ENCODE measurements at regions not wholly inside any gene's neighbourhood (a gene's known extent, or its start where the extent isn't known, plus 50 kb on each side); places are given as distances from the start of the nearest gene placed in this dataset. TPM values are rescaled to one million over a fixed set of nuclear protein-coding genes. Genes with fewer than 3 reads are reported as not detected.

- DNase-seq: no peak
These were observed 79.0 kb upstream of the CDH11 start for GRCh38 chr16:65200857-65201256.

GRCh38 chr16:65200156-65200773 lies 78.4 kb upstream of the CDH11 start:
- DNase-seq: no peak

GRCh38 chr16:65196420-65197075 lies 74.7 kb upstream of the CDH11 start:
- peak; percentile 57 for DNase-seq

- DNase-seq: peak; percentile 85
These were observed 74.1 kb upstream of the CDH11 start for GRCh38 chr16:65195998-65196397.

- peak; percentile 29 for DNase-seq
These were observed 63.4 kb upstream of the CDH11 start for GRCh38 chr16:65185241-65185778.

GRCh38 chr16:65181071-65181561 lies 59.3 kb upstream of the CDH11 start:
- DNase-seq: peak; percentile 81

- DNase-seq: no peak
These were observed 56.3 kb upstream of the CDH11 start for GRCh38 chr16:65178151-65178550.

GRCh38 chr16:65176603-65177002 lies 54.7 kb upstream of the CDH11 start:
- DNase-seq: peak; percentile 80

- no peak for DNase-seq
These were observed 50.5 kb upstream of the CDH11 start for GRCh38 chr16:65172356-65172755.

Small RNAs in the stretch of these regions (small RNA-seq; reads per million reads assigned to genes)
- gene AC025281.1 (ENCODE audit: low replicate concordance): not detected
- not detected for gene RNA5SP428 (ENCODE audit: low replicate concordance)

Data from tongue (tissue), 2 donors.